ENCODE measurements at regions not wholly inside any gene's neighbourhood (a gene's known extent, or its start where the extent isn't known, plus 50 kb on each side); places are given as distances from the start of the nearest gene placed in this dataset.

DNA sequence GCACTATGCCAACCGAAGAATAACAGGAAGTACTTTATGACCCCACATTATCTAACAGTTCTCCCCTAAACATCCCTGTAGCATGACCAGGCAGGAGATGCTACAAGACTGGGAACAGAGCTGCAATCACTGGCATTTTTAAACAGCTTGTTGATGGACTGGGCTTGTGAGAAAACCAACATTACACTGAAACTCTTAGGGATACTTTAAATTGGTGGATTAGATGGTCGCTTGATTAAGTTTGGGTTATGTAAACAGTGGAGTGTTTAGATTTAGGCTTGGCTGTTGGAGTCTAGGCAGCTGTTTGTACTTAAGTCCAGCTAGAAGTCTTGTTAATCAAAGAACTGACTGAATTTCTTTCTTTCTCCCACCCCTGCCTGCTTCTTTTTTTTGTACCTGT lies 234.1 kb upstream of the BMP2 start:
- Histone ChIP-seq H3K36me3 (ENCODE audit: control insufficient read depth, insufficient read depth, low read length) (no peaks in the 10 kb centered on the region), H3K4me3 (ENCODE audit: low read depth in 2 of 2, low read length in 2 of 2) (no peak overlapping the region), H3K27ac (ENCODE audit: low read length) (no peak overlapping the region), H3K27me3 (ENCODE audit: control insufficient read depth, insufficient read depth, low read length) (no peaks in the 10 kb centered on the region), H3K9me3 (ENCODE audit: control insufficient read depth, insufficient read depth, low read depth, low read length) (no peaks in the 10 kb centered on the region), H3K4me1 (ENCODE audit: control insufficient read depth, insufficient read depth, low read length) (no peaks in the 10 kb centered on the region)
- TF ChIP-seq, protein P1, sequence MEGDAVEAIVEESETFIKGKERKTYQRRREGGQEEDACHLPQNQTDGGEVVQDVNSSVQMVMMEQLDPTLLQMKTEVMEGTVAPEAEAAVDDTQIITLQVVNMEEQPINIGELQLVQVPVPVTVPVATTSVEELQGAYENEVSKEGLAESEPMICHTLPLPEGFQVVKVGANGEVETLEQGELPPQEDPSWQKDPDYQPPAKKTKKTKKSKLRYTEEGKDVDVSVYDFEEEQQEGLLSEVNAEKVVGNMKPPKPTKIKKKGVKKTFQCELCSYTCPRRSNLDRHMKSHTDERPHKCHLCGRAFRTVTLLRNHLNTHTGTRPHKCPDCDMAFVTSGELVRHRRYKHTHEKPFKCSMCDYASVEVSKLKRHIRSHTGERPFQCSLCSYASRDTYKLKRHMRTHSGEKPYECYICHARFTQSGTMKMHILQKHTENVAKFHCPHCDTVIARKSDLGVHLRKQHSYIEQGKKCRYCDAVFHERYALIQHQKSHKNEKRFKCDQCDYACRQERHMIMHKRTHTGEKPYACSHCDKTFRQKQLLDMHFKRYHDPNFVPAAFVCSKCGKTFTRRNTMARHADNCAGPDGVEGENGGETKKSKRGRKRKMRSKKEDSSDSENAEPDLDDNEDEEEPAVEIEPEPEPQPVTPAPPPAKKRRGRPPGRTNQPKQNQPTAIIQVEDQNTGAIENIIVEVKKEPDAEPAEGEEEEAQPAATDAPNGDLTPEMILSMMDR (IDR thresholded peaks at IDR 0.05), result no peak
- TF ChIP-seq POLR2AphosphoS5 (IDR thresholded peaks at IDR 0.05; ENCODE audit: low read depth, low read length) (no peak), SIN3A (IDR thresholded peaks at IDR 0.05; ENCODE audit: borderline replicate concordance, insufficient read depth, low read depth, low read length) (no peak), TCF7L2 (IDR thresholded peaks at IDR 0.05; ENCODE audit: low read depth, low read length) (no peak), REST (IDR thresholded peaks at IDR 0.05; ENCODE audit: insufficient read depth in 1 of 2, low read depth in 2 of 2, low read length in 1 of 2) (no peak)
- CTCF ChIA-PET, result no interaction called here
- no peak for ATAC-seq
- BruUV-seq (replicated peaks), result no TSS peak
- in situ Hi-C loops (cut with HindIII; ENCODE audit: low pct_unique_long_range_greater_than_20kb, low sequenced_read_pairs) (no loop called here), intact Hi-C loops (cut with micrococcal nuclease; ENCODE audit: unreplicated experiment) (no loop called here)
- POLR2A ChIA-PET, result no interaction called here
- DNase-seq (ENCODE audit: low read depth, low spot score), result no peak

DNA sequence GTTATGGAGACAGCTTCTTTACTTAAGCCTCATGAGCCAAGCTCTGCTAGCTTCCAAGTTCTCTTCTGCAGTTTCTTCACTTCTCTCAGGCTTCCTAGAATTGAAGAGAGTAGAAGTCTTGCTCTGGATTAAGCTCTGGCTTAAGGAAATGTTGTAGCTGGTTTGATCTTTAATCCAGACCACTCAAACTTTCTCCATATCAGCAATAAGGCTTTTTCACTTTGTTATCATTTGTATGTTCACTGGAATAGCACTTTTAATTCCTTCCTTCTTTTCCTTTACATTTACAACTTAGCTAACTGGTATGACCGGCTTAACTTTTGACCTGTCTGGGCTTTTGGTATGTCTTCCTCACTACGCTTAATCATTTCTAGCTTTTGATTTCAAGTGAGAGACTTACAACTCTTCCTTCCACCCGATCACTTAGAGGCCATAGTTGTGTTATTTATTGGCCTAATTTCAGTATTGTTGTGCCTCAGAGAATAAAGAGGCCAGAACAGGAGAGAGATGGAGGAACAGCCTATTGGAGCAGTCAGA lies 236.6 kb upstream of the BMP2 start:
- Histone ChIP-seq H3K27ac (ENCODE audit: low read length) (no peak overlapping the region), H3K27me3 (ENCODE audit: control insufficient read depth, insufficient read depth, low read length) (no peaks in the 10 kb centered on the region), H3K4me3 (ENCODE audit: low read depth in 2 of 2, low read length in 2 of 2) (no peak overlapping the region), H3K36me3 (ENCODE audit: control insufficient read depth, insufficient read depth, low read length) (no peaks in the 10 kb centered on the region), H3K9me3 (ENCODE audit: control insufficient read depth, insufficient read depth, low read depth, low read length) (no peaks in the 10 kb centered on the region), H3K4me1 (ENCODE audit: control insufficient read depth, insufficient read depth, low read length) (no peaks in the 10 kb centered on the region)
- no peak for TF ChIP-seq SIN3A (IDR thresholded peaks at IDR 0.05; ENCODE audit: borderline replicate concordance, insufficient read depth, low read depth, low read length)
- TF ChIP-seq TCF7L2 (IDR thresholded peaks at IDR 0.05; ENCODE audit: low read depth, low read length), result no peak
- no peak for TF ChIP-seq POLR2AphosphoS5 (IDR thresholded peaks at IDR 0.05; ENCODE audit: low read depth, low read length)
- TF ChIP-seq, protein P1 (IDR thresholded peaks at IDR 0.05), result no peak
- TF ChIP-seq REST (IDR thresholded peaks at IDR 0.05; ENCODE audit: insufficient read depth in 1 of 2, low read depth in 2 of 2, low read length in 1 of 2), result no peak
- DNase-seq (ENCODE audit: low read depth, low spot score) (no peak), ATAC-seq (no peak)
- in situ Hi-C loops (cut with HindIII; ENCODE audit: low pct_unique_long_range_greater_than_20kb, low sequenced_read_pairs), result no loop called here
- ChIA-PET CTCF (no interaction called here), POLR2A (no interaction called here)
- intact Hi-C loops (cut with micrococcal nuclease; ENCODE audit: unreplicated experiment), result no loop called here
- no TSS peak for BruUV-seq (replicated peaks)
